A549 (cell line): ENCODE measurements at regions not wholly inside any gene's neighbourhood (a gene's known extent, or its start where the extent isn't known, plus 50 kb on each side); places are given as distances from the start of the nearest gene placed in this dataset.

Source experiments
- ATAC-seq, 2 experiments: fragments of 200-7000 bp in 1 of 2; fragments of >200 bp in 1 of 2; cut with Nextera tagmentation in 1 of 2; cut with Tn5 transposase in 1 of 2; 3 replicates each; pipeline versions ENCODE4 v1.8.0 to v1.9.1; 2018 to 2020; ENCODE audit warnings: mild to moderate bottlenecking in 1 of 2, moderate library complexity in 1 of 2
- CTCF ChIA-PET: fragments of 300-600 bp; sonication (Branson Sonifier 250); formaldehyde crosslinking; extraction: SDS; loops from one replicate; lab custom pipeline; 2021; ENCODE audit warnings: antibody characterized with exemption, inconsistent platforms; lab: Yijun Ruan, JAX
- POLR2A ChIA-PET: fragments of 350-600 bp; formaldehyde crosslinking; extraction: SDS; loops from one replicate; lab custom pipeline; 2021; ENCODE audit warnings: antibody characterized with exemption, inconsistent platforms; lab: Yijun Ruan, JAX
- DNase-seq, 2 experiments: peaks; one replicate each; pipeline versions ENCODE4 v3.0.0 to v3.0.0-alpha.2; 2011 to 2016; ENCODE audit warnings: low read depth in 1 of 2, low spot score in 1 of 2
- FAIRE-seq: peaks from 2 replicates; lab custom pipeline; 2011; peaks lifted over from hg19 to GRCh38; lab: Jason Lieb, UNC
- H3K27ac ChIP-seq, 2 experiments: fragments of >200 bp; sonication (Bioruptor Twin); formaldehyde crosslinking; 3 replicates each; pipeline ENCODE4 v1.5.1; 2016 to 2017
- H3K4me1 ChIP-seq: fragments of >200 bp; sonication (Bioruptor Twin); formaldehyde crosslinking; 3 replicates; pipeline ENCODE4 v1.6.1; 2016
- H3K4me2 ChIP-seq: fragments of >200 bp; sonication (Bioruptor Twin); formaldehyde crosslinking; 3 replicates; pipeline ENCODE4 v1.6.1; 2016
- H3K4me3 ChIP-seq: fragments of >200 bp; sonication (Bioruptor Twin); formaldehyde crosslinking; 3 replicates; pipeline ENCODE4 v1.5.1; 2016
- H3K9me3 ChIP-seq: fragments of >200 bp; sonication (Bioruptor Twin); formaldehyde crosslinking; 3 replicates; pipeline ENCODE4 v1.6.1; 2016
- ATOH8 ChIP-seq: fragments of 250-450 bp; sonication (Bioruptor Pico); IDR thresholded peaks from 2 replicates; pipeline ENCODE4 v1.5.0; 2020; ENCODE audit warnings: low read depth, mild to moderate bottlenecking, moderate library complexity
- CEBPB ChIP-seq, 2 experiments: fragments of >200 bp in 1 of 2; sonication (Bioruptor Twin) in 1 of 2; formaldehyde crosslinking in 1 of 2; IDR thresholded peaks; 2 replicates each; pipeline ENCODE4 v1.6.1; 2012 to 2016
- CHD4 ChIP-seq: fragments of 200-600 bp; sonication (generic); IDR thresholded peaks from 2 replicates; pipeline ENCODE4 v1.6.1; 2016; ENCODE audit warnings: antibody characterized with exemption, mild to moderate bottlenecking, borderline replicate concordance
- CTCF ChIP-seq: fragments of >200 bp; sonication (Bioruptor Twin); formaldehyde crosslinking; IDR thresholded peaks from 3 replicates; pipeline ENCODE4 v1.5.1; 2016
- E2F6 ChIP-seq: IDR thresholded peaks from 2 replicates; pipeline ENCODE4 v1.6.1; 2012; ENCODE audit warnings: low read depth, borderline replicate concordance
- EP300 ChIP-seq, 2 experiments: fragments of >200 bp; sonication (Bioruptor Twin); formaldehyde crosslinking; IDR thresholded peaks; 2 replicates in 1 of 2; 3 replicates in 1 of 2; pipeline ENCODE4 v1.6.1; 2016 to 2017
- FOXS1 ChIP-seq: fragments of 250-450 bp; sonication (Bioruptor Pico); IDR thresholded peaks from 2 replicates; pipeline ENCODE4 v1.5.0; 2020; ENCODE audit warnings: mild to moderate bottlenecking, moderate library complexity
- GATA3 ChIP-seq: IDR thresholded peaks from 2 replicates; pipeline ENCODE4 v1.6.1; 2012; ENCODE audit warnings: borderline replicate concordance
- HES2 ChIP-seq: fragments of >200 bp; sonication (Bioruptor Twin); formaldehyde crosslinking; IDR thresholded peaks from 2 replicates; pipeline ENCODE4 v1.6.1; 2016
- HEYL ChIP-seq: fragments of 250-450 bp; sonication (Bioruptor Pico); IDR thresholded peaks from 2 replicates; pipeline ENCODE4 v1.8.0; 2021; ENCODE audit warnings: mild to moderate bottlenecking, moderate library complexity
- HOXA7 ChIP-seq: fragments of 250-450 bp; sonication (Bioruptor Pico); IDR thresholded peaks from 2 replicates; pipeline ENCODE4 v1.5.0; 2020; ENCODE audit warnings: mild to moderate bottlenecking, moderate library complexity
- HOXB13 ChIP-seq: fragments of 250-450 bp; sonication (Bioruptor Pico); IDR thresholded peaks from 2 replicates; pipeline ENCODE4 v1.5.0; 2020; ENCODE audit warnings: low read depth, mild to moderate bottlenecking, moderate library complexity
- HOXB5 ChIP-seq: fragments of 250-450 bp; sonication (Bioruptor Pico); IDR thresholded peaks from 2 replicates; pipeline ENCODE4 v1.5.0; 2020; ENCODE audit warnings: mild to moderate bottlenecking, moderate library complexity
- JUNB ChIP-seq: fragments of >200 bp; sonication (Bioruptor Twin); formaldehyde crosslinking; IDR thresholded peaks from 2 replicates; pipeline ENCODE4 v1.6.1; 2016
- KDM1A ChIP-seq: fragments of 200-600 bp; sonication (generic); IDR thresholded peaks from 2 replicates; pipeline ENCODE4 v1.6.1; 2016; ENCODE audit warnings: low read depth, mild to moderate bottlenecking
- MAFK ChIP-seq: fragments of 450-650 bp; IDR thresholded peaks from 2 replicates; pipeline ENCODE4 v1.6.1; 2014; ENCODE audit not compliant: partially characterized antibody
- MYC ChIP-seq: IDR thresholded peaks from 2 replicates; pipeline ENCODE4 v1.6.1; 2012; ENCODE audit warnings: mild to moderate bottlenecking, inconsistent platforms, low read length, improper control_type of control experiment, borderline replicate concordance
- NR3C1 ChIP-seq: fragments of >200 bp; sonication (Bioruptor Twin); formaldehyde crosslinking; IDR thresholded peaks from 3 replicates; pipeline ENCODE4 v1.6.1; 2017
- PHF8 ChIP-seq: fragments of 200-600 bp; sonication (generic); IDR thresholded peaks from 2 replicates; pipeline ENCODE4 v1.6.1; 2016; ENCODE audit warnings: low read depth, mild to moderate bottlenecking, antibody characterized with exemption, moderate library complexity, borderline replicate concordance
- POLR2A ChIP-seq: IDR thresholded peaks from 2 replicates; pipeline ENCODE4 v1.6.1; 2012; ENCODE audit warnings: mild to moderate bottlenecking, low read length
- POLR2AphosphoS2 ChIP-seq: conservative IDR thresholded peaks from 2 replicates; pipeline ENCODE4 v1.6.1; 2012; ENCODE audit warnings: low read length, improper control_type of control experiment, inconsistent platforms
- RARB ChIP-seq: fragments of 250-450 bp; sonication (Bioruptor Pico); IDR thresholded peaks from 2 replicates; pipeline ENCODE4 v1.8.0; 2021; ENCODE audit warnings: mild to moderate bottlenecking, moderate library complexity
- RFX5 ChIP-seq: fragments of 450-650 bp; IDR thresholded peaks from 2 replicates; pipeline ENCODE4 v1.7.1; 2014; ENCODE audit warnings: antibody characterized with exemption, mild to moderate bottlenecking, moderate library complexity
- SMC3 ChIP-seq: fragments of >200 bp; sonication (Bioruptor Twin); formaldehyde crosslinking; IDR thresholded peaks from 3 replicates; pipeline ENCODE4 v1.6.1; 2018; ENCODE audit warnings: inconsistent platforms
- TFCP2L1 ChIP-seq: fragments of 250-450 bp; sonication (Bioruptor Pico); IDR thresholded peaks from 2 replicates; pipeline ENCODE4 v1.5.0; 2021; ENCODE audit warnings: mild to moderate bottlenecking
- USF2 ChIP-seq: fragments of 450-650 bp; IDR thresholded peaks from 2 replicates; pipeline ENCODE4 v1.6.1; 2014; ENCODE audit warnings: antibody characterized with exemption
- ZC3H11A ChIP-seq: fragments of 450-650 bp; IDR thresholded peaks from 2 replicates; pipeline ENCODE4 v1.6.1; 2014; ENCODE audit warnings: antibody characterized with exemption, mild to moderate bottlenecking
- ZFP36 ChIP-seq: fragments of 450-650 bp; IDR thresholded peaks from 2 replicates; pipeline ENCODE4 v1.6.1; 2014; ENCODE audit warnings: borderline replicate concordance; ENCODE audit not compliant: partially characterized antibody
- ZNF302 ChIP-seq: fragments of 250-450 bp; sonication (Bioruptor Pico); IDR thresholded peaks from 2 replicates; pipeline ENCODE4 v1.9.0; 2021; ENCODE audit warnings: inconsistent platforms, mild to moderate bottlenecking, moderate library complexity
- WGBS: methylation state at CpG from one replicate; pipeline ENCODE4 v1.1.6; 2017; ENCODE audit errors: missing lambda C conversion rate; 5-methylcytosine and 5-hydroxymethylcytosine counted together

- no peaks in the 10 kb centered on the region for H3K9me3 ChIP-seq
- no peak overlapping the region for H3K27ac ChIP-seq
- TF ChIP-seq CEBPB (IDR thresholded peaks at IDR 0.05) (no peak), HOXA7 (no peak)
- no peak overlapping the region for H3K4me2 ChIP-seq
- H3K4me1 ChIP-seq = peaks cover 16% of the 10 kb centered on the region
- DNase-seq (no peak), ATAC-seq (no peak), FAIRE-seq (no peak)
- H3K4me3 ChIP-seq = no peak overlapping the region
- POLR2A ChIA-PET = no interaction called here
- CTCF ChIA-PET = interaction anchor here (0.9 to 1.4 kb wide), 5 partner anchors 9 to 550 kb away, joined by 3 to 13 read pairs (median 4); no protein-coding TSS in a partner anchor
- 83% methylated on average over 1 of the region's 1 CpG for WGBS
Observed at GRCh38 chr2:57897920-57898319, 148.7 kb upstream of the VRK2 start.

GRCh38 chr2:57899898-57900297 is 146.7 kb upstream of the VRK2 start:
- Histone ChIP-seq H3K4me1 (no peaks in the 10 kb centered on the region), H3K4me3 (no peak overlapping the region), H3K27ac (no peak overlapping the region)
- POLR2A ChIA-PET = no interaction called here
- FAIRE-seq (no peak), DNase-seq (no peak)
- 92% methylated on average over 1 of the region's 1 CpG for WGBS
- TF ChIP-seq PHF8 (no peak), RFX5 (no peak), HEYL (no peak), CEBPB (IDR thresholded peaks at IDR 0.05) (no peak), POLR2A (no peak), USF2 (no peak), SMC3 (no peak), GATA3 (no peak), CTCF (no peak), HOXB13 (no peak), POLR2AphosphoS2 (no peak), RARB (no peak), EP300 (IDR thresholded peaks at IDR 0.05) (no peak), E2F6 (no peak), NR3C1 (no peak), MAFK (no peak), ATOH8 (CRISPR knock-in tag) (no peak), ZNF302 (no peak), TFCP2L1 (no peak), HOXB5 (CRISPR knock-in tag) (no peak)
- TF ChIP-seq, all 56 proteins: peak for 0
- CTCF ChIA-PET = no interaction called here
- Histone ChIP-seq H3K4me2 (no peak overlapping the region), H3K9me3 (no peaks in the 10 kb centered on the region)
- ATAC-seq = no peak

GRCh38 chr2:57902578-57902977 is 144.0 kb upstream of the VRK2 start:
- no peak for FAIRE-seq
- CTCF ChIA-PET = interaction anchor here (0.9 to 2.1 kb wide), 5 partner anchors 143 to 545 kb away, joined by 3 to 6 read pairs (median 5); no protein-coding TSS in a partner anchor
- H3K9me3 ChIP-seq = no peaks in the 10 kb centered on the region
- DNase-seq = no peak
- POLR2A ChIA-PET = no interaction called here
- ATAC-seq = no peak
- 77% methylated on average over 6 of the region's 6 CpGs for WGBS
- no peak overlapping the region for H3K4me2 ChIP-seq
- H3K4me3 ChIP-seq = no peak overlapping the region
- TF ChIP-seq JUNB (no peak), CHD4 (no peak), HES2 (no peak), ZFP36 (no peak), MYC (no peak), FOXS1 (CRISPR knock-in tag) (no peak), KDM1A (no peak), ZC3H11A (no peak)
- TF ChIP-seq, all 56 proteins: peak for 0
- Histone ChIP-seq H3K27ac (no peak overlapping the region), H3K4me1 (peaks cover 4% of the 10 kb centered on the region)
